Panc1 (cell line): ENCODE measurements at regions not wholly inside any gene's neighbourhood (a gene's known extent, or its start where the extent isn't known, plus 50 kb on each side); places are given as distances from the start of the nearest gene placed in this dataset.

Source experiments
- POLR2AphosphoS5 ChIP-seq: IDR thresholded peaks from 2 replicates; pipeline ENCODE4 v1.6.1; 2012; ENCODE audit warnings: mild to moderate bottlenecking, low read depth, low read length, moderate library complexity
- SIN3A ChIP-seq: IDR thresholded peaks from 2 replicates; pipeline ENCODE4 v1.6.1; 2012; ENCODE audit warnings: low read depth, mild to moderate bottlenecking, low read length, moderate library complexity, borderline replicate concordance; ENCODE audit not compliant: insufficient read depth
- TCF7L2 ChIP-seq: IDR thresholded peaks from 2 replicates; pipeline ENCODE4 v1.6.1; 2011; ENCODE audit warnings: mild to moderate bottlenecking, low read depth, low read length, inconsistent platforms
- TF ChIP-seq, protein P1 (sequence below): fragments of 450-650 bp; IDR thresholded peaks from 2 replicates; pipeline ENCODE4 v1.5.1; 2017; ENCODE audit warnings: mild to moderate bottlenecking
- TF ChIP-seq, protein P2 (sequence below), 2 experiments: IDR thresholded peaks; 2 replicates each; pipeline ENCODE4 v1.6.1; 2011 to 2012; ENCODE audit warnings: low read depth in 2 of 2, control low read depth in 1 of 2, low read length in 1 of 2, mild to moderate bottlenecking in 1 of 2, moderate library complexity in 1 of 2; ENCODE audit not compliant: insufficient read depth in 1 of 2

DNA sequence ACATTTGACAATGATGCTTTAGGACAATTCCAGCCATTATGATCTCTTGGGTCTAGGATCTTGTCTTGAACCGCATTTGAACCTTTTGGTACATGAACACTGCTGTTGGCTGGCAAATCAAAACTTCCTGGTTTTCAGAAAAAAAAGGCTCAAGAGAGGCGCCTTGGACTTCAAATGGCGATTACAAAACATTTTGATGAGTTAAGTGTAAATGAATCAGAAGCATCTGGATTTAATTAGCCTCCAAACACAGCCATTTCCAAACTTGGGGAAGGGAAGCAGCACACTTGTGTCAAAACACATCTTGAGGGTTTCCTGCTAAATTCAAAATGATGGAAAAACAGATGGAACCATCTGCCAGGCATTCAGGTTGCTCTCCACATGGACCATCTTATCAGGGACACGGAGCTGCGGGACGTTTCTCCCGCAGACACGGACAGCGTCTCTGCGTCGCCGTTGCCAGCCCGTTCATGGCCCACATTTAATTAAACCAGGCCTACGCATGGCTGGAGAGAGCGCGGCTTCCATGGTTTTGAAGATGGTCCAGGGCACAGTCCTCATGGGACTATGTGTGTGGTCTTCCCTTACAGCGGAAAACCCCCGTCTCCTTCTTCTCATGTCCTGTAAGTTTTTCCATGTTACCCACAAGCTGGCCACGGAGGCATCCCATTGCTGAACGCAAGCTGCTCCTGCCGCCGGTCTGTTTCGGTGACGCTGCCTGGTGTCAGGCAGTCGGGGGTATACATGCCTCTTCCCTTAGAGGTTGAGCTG, 55.8 kb upstream of the PTCH1 start:
- no peak for TF ChIP-seq POLR2AphosphoS5
- no peak for TF ChIP-seq SIN3A
- TF ChIP-seq, protein P1, sequence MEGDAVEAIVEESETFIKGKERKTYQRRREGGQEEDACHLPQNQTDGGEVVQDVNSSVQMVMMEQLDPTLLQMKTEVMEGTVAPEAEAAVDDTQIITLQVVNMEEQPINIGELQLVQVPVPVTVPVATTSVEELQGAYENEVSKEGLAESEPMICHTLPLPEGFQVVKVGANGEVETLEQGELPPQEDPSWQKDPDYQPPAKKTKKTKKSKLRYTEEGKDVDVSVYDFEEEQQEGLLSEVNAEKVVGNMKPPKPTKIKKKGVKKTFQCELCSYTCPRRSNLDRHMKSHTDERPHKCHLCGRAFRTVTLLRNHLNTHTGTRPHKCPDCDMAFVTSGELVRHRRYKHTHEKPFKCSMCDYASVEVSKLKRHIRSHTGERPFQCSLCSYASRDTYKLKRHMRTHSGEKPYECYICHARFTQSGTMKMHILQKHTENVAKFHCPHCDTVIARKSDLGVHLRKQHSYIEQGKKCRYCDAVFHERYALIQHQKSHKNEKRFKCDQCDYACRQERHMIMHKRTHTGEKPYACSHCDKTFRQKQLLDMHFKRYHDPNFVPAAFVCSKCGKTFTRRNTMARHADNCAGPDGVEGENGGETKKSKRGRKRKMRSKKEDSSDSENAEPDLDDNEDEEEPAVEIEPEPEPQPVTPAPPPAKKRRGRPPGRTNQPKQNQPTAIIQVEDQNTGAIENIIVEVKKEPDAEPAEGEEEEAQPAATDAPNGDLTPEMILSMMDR = no peak
- TF ChIP-seq, protein P2, sequence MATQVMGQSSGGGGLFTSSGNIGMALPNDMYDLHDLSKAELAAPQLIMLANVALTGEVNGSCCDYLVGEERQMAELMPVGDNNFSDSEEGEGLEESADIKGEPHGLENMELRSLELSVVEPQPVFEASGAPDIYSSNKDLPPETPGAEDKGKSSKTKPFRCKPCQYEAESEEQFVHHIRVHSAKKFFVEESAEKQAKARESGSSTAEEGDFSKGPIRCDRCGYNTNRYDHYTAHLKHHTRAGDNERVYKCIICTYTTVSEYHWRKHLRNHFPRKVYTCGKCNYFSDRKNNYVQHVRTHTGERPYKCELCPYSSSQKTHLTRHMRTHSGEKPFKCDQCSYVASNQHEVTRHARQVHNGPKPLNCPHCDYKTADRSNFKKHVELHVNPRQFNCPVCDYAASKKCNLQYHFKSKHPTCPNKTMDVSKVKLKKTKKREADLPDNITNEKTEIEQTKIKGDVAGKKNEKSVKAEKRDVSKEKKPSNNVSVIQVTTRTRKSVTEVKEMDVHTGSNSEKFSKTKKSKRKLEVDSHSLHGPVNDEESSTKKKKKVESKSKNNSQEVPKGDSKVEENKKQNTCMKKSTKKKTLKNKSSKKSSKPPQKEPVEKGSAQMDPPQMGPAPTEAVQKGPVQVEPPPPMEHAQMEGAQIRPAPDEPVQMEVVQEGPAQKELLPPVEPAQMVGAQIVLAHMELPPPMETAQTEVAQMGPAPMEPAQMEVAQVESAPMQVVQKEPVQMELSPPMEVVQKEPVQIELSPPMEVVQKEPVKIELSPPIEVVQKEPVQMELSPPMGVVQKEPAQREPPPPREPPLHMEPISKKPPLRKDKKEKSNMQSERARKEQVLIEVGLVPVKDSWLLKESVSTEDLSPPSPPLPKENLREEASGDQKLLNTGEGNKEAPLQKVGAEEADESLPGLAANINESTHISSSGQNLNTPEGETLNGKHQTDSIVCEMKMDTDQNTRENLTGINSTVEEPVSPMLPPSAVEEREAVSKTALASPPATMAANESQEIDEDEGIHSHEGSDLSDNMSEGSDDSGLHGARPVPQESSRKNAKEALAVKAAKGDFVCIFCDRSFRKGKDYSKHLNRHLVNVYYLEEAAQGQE (IDR thresholded peaks at IDR 0.05; ENCODE audit: insufficient read depth in 1 of 2, low read depth in 2 of 2, low read length in 1 of 2) = no peak
- TF ChIP-seq TCF7L2 = no peak
